RKO (cell line): ENCODE measurements at regions not wholly inside any gene's neighbourhood (a gene's known extent, or its start where the extent isn't known, plus 50 kb on each side); places are given as distances from the start of the nearest gene placed in this dataset.

Experiments
- DNase-seq: peaks from one replicate; pipeline ENCODE4 v3.0.0-alpha.2; 2016; ENCODE audit warnings: low spot score

DNA sequence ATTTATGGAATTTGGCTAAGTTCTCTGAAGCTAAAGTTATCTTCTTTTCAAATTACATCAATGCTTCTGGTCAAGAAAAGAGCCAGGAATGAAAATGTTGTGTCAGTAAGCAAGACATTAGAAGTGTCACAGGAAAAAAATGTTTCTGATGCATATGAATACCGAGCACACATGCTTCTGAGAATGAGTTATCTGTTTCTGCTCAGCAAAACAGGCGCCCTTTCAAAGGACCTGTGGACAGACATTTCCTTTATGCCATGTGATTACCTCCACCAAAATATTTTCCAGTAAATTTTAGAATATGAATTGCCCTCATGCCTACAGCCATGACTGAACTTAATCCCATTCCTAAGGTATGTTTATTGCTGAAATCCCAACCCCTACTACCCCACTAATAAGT is 55.4 kb upstream of the RNF180 start:
- no peak for DNase-seq

DNA sequence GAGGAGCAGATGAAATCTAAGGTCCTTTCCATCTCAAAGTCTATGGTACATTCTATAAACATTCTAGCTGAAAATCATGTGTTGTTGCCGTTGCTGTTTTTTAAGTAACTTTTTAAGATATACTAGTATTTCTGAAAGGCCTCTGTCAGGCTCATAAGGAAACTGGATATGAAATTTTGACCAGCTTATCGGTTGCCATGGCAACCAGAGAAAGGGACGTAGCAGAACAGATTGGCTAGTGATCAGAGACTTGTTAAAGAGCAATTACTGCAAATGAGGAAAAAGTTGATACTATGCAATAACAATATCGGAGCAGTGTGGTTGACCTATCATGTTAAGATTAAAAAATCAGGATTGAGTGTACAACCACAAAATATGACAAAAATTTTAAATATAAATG is 57.0 kb upstream of the RNF180 start:
- DNase-seq = no peak

DNA sequence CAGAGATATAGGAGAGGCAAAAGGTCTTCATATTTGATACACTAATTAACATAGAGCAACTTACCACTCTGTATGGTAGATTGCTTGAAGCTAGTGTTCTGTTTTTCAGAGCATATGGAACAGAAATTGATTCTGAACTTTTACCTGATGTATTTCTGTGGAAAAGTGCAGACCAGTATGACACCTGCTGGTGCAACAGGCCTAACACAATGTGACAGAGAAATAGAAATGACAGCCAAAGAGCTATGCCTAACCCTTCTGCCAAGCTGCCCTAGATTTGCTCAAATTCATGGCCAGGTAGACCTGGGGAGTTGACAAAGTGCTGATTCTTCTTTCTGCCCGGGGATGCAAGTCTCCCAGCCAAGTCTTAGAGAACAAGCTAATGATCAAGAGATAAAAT is 65.4 kb upstream of the RNF180 start:
- DNase-seq = no peak

DNA sequence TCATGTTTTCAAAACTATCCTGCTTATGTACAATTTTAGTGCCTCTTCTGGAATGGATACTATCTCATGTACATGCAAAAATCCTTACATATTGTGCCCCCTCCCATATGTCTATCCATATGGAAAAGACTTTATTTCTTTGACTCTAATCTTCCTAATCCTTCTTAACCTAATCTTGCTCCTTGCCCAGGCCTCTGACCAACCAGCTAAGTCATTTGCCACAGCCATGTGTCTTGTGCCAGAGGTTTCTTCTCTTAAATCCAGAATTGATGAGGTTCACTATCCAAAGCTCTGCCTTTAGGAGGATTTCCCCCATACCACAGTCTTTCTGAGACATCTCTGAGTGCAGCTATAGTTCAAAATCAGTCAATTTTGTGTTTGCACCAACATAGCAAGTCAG is 68.9 kb upstream of the RNF180 start:
- no peak for DNase-seq

DNA sequence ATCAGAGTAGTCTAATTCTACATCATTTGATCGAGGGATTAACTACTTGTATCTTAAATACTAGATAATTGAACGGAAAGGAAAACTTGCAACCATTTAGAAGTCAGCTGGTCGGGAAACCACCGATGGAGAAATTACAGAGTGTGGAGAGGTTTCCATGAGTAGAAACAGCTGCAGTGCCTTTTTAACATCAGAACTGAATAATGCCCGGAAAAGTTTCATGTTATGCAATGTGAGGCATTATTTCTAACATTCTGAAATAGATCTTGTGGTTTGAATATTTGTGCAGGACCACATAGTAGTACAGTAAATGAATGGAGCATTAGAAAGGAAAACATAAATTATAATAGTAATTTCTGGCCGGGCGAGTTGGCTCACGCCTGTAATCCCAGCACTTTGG is 88.1 kb upstream of the RNF180 start:
- no peak for DNase-seq

GRCh38 chr5:64074533-64074932 is 91.1 kb upstream of the RNF180 start:
- DNase-seq = peak; percentile 65

GRCh38 chr5:64069486-64069885 is 96.2 kb upstream of the RNF180 start:
- DNase-seq = no peak

- no peak for DNase-seq
Measured at GRCh38 chr5:64050296-64050695, 88.1 kb upstream of the HTR1A start.

DNA sequence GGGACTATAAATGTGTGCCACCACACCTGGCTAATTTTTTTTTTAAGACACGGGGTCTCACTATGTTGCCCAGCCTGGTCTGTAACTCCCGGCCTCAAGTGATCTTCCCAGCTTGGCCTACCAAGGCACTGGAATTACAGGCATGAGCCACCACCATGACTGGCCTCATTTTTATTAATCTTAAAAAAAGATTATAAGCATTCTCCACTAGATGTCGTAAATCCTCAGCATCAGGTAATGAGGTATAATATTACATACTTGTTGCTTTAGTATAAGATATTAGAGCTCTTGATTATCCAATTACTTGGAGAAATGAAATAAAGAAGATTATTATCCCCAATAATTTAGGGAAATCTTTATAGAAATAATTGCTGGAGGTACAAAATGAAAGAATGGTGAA is 78.2 kb upstream of the HTR1A start:
- DNase-seq = peak; percentile 3

DNA sequence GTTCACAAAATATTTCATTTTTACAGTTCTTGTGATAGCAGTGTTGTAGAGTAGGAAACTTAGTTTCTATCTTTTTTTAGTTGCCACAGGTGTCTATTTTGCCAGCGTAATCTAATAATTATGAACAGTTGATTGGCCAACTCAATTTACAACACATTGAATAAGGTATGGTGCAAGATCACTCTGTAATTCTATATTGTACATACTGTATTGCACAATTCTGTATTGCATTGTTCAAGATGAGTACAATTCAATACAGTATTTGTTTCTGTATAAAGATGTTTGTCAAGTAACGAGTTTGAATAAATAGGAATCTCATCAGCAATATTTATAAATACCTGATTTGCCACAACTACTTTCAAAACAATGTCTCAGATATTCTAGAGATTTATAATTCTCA is 64.2 kb upstream of the HTR1A start:
- DNase-seq = no peak

DNA sequence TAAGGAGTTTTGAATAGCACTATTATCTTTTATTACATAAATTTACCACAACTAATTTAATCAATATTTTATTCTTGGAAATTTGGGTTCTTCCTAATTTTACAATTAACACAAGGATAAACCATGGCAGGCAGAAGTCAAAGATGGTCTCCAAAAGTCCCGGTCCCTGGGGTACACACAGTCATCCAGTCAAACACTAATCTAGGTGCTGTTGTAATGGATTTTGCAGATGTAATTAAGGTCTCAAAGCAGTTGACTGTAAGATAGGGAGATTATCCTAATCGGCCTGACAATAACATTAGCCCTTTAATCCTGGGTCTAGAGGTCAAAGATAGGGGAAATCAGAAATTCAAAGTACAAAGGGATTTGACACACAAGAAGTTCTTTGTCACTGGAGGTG is 57.5 kb upstream of the HTR1A start:
- DNase-seq = no peak

GRCh38 chr5:64018966-64019365 is 56.7 kb upstream of the HTR1A start:
- no peak for DNase-seq

DNA sequence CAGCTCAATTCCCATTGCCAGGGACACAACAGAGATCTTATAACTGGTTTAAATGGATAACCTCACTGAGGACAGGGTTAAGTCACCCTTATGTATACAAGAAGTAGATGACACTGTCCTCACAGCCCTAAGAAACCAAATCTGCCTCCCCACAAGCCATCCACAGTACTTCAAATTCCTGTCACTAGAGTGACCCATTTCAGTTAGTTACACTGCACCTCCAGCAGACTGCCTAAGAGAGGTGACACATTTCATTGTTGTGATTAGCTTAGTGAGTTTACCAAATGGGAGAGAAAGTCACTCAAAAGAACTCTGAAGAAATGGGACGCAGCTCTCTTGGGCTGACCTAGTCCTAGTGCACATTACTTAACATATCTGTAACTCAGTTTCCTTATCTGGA is 53.6 kb upstream of the HTR1A start:
- no peak for DNase-seq
